HCT116 (cell line): ENCODE measurements at regions not wholly inside any gene's neighbourhood (a gene's known extent, or its start where the extent isn't known, plus 50 kb on each side); places are given as distances from the start of the nearest gene placed in this dataset.

Experiments used
- ATAC-seq: fragments of 200-7000 bp; cut with Tn5 transposase; 2 replicates; pipeline ENCODE4 v1.9.1; 2020; ENCODE audit warnings: mild to moderate bottlenecking, moderate library complexity
- BruUV-seq: library from RNA; stranded (reverse); fragments of 400-500 nt; replicated peaks from 2 replicates; lab custom pipeline; 2021; lab: Mats Ljungman, UMichigan
- CTCF ChIA-PET: fragments of 300-600 bp; sonication (Branson Sonifier 250); formaldehyde crosslinking; loops from one replicate; lab custom pipeline; 2021; ENCODE audit warnings: antibody characterized with exemption; lab: Charles Lee
- POLR2A ChIA-PET: fragments of 300-600, 350-600 bp; sonication (Branson Sonifier 250); formaldehyde crosslinking; loops from one replicate; lab custom pipeline; 2021; ENCODE audit warnings: antibody characterized with exemption; lab: Charles Lee
- RAD21 ChIA-PET, 2 experiments: fragments of 300-600 bp; sonication (Branson Sonifier 250); formaldehyde crosslinking; loops; one replicate each; lab custom pipeline; 2023; ENCODE audit warnings: low total read pairs in 2 of 2; ENCODE audit not compliant: uncharacterized antibody in 2 of 2, unreplicated experiment in 2 of 2, low non-redundant PET in 1 of 2; lab: Charles Lee
- DNase-seq: peaks from one replicate; pipeline ENCODE4 v3.0.0-alpha.2; 2010; ENCODE audit warnings: low read depth, low spot score
- H2AFZ ChIP-seq: fragments of 200-600 bp; shearing (Covaris generic), sonication (generic); 2 replicates; pipeline ENCODE4 v1.6.1; 2017; ENCODE audit warnings: low read depth, mixed run types, mixed read lengths, antibody characterized with exemption, low read length; ENCODE audit not compliant: poor library complexity, severe bottlenecking
- H3K27ac ChIP-seq: 2 replicates; pipeline ENCODE4 v1.5.1; 2012; ENCODE audit warnings: low read depth, low read length
- H3K27me3 ChIP-seq: fragments of 200-600 bp; sonication (generic); 2 replicates; pipeline ENCODE4 v1.6.1; 2016; ENCODE audit warnings: mixed run types, low read length, mixed read lengths; ENCODE audit not compliant: insufficient read depth
- H3K36me3 ChIP-seq, 2 experiments: fragments of 200-500 bp in 1 of 2; fragments of 200-600 bp in 1 of 2; sonication (Bioruptor generic) in 1 of 2; sonication (generic) in 1 of 2; 2 replicates each; pipeline versions ENCODE4 v1.5.1 to v1.6.1; 2014 to 2016; ENCODE audit warnings: low read length in 2 of 2, inconsistent platforms in 1 of 2, mixed read lengths in 1 of 2, mixed run types in 1 of 2; ENCODE audit not compliant: insufficient read depth in 2 of 2, control insufficient read depth in 1 of 2
- H3K4me1 ChIP-seq, 2 experiments: fragments of 200-600 bp in 1 of 2; sonication (generic) in 1 of 2; 2 replicates each; pipeline versions ENCODE4 v1.5.1 to v1.6.1; 2012 to 2017; ENCODE audit warnings: low read length in 2 of 2, inconsistent platforms in 1 of 2, mild to moderate bottlenecking in 1 of 2, mixed read lengths in 1 of 2, mixed run types in 1 of 2, moderate library complexity in 1 of 2; ENCODE audit not compliant: insufficient read depth in 2 of 2, control insufficient read depth in 1 of 2
- H3K4me2 ChIP-seq: fragments of 200-600 bp; sonication (generic); 2 replicates; pipeline ENCODE4 v1.6.1; 2017; ENCODE audit warnings: mixed run types, low read length, mixed read lengths
- H3K4me3 ChIP-seq, 2 experiments: fragments of 200-600 bp in 1 of 2; sonication (generic) in 1 of 2; replicated peaks in 1 of 2; 2 replicates each; pipeline ENCODE4 v1.5.1; 2011 to 2016; ENCODE audit warnings: low read length in 2 of 2, control low read depth in 1 of 2, low read depth in 1 of 2, mild to moderate bottlenecking in 1 of 2, mixed read lengths in 1 of 2, mixed run types in 1 of 2
- H3K79me2 ChIP-seq: fragments of 200-600 bp; sonication (generic); 2 replicates; pipeline ENCODE4 v1.6.1; 2017; ENCODE audit warnings: mild to moderate bottlenecking, mixed run types, low read length, moderate library complexity, mixed read lengths; ENCODE audit not compliant: insufficient read depth
- H3K9ac ChIP-seq: fragments of 200-600 bp; sonication (generic); 2 replicates; pipeline ENCODE4 v1.6.1; 2016; ENCODE audit warnings: low read length, mixed read lengths
- H3K9me2 ChIP-seq: fragments of 200-600 bp; sonication (generic), shearing (Covaris generic); 2 replicates; pipeline ENCODE4 v1.6.1; 2017; ENCODE audit warnings: mixed run types, mild to moderate bottlenecking, moderate library complexity; ENCODE audit not compliant: insufficient read depth
- H3K9me3 ChIP-seq, 2 experiments: fragments of 200-500 bp in 1 of 2; fragments of 200-600 bp in 1 of 2; sonication (Bioruptor generic) in 1 of 2; sonication (generic) in 1 of 2; 2 replicates each; pipeline ENCODE4 v1.6.1; 2014 to 2017; ENCODE audit warnings: low read length in 2 of 2, mixed read lengths in 2 of 2, inconsistent platforms in 1 of 2, low read depth in 1 of 2, mild to moderate bottlenecking in 1 of 2, mixed run types in 1 of 2, moderate library complexity in 1 of 2; ENCODE audit not compliant: control insufficient read depth in 1 of 2, insufficient read depth in 1 of 2
- H4K20me1 ChIP-seq: fragments of 200-600 bp; sonication (generic), shearing (Covaris generic); 2 replicates; pipeline ENCODE4 v1.6.1; 2017; ENCODE audit warnings: mixed run types, mild to moderate bottlenecking, moderate library complexity; ENCODE audit not compliant: insufficient read depth
- EZH2phosphoT487 ChIP-seq: fragments of 200-600 bp; IDR thresholded peaks from 2 replicates; pipeline ENCODE4 v1.6.1; 2018; ENCODE audit warnings: antibody characterized with exemption, borderline replicate concordance
- intact Hi-C: fragments of 100-400 bp; cut with micrococcal nuclease; formaldehyde crosslinking; loops from 2 replicates; pipeline ENCODE4 v1.10.0; 2022
- TF ChIP-seq, protein P1 (sequence below): IDR thresholded peaks from 2 replicates; pipeline ENCODE4 v1.6.1; 2012; ENCODE audit warnings: low read depth
- TF ChIP-seq, protein P2 (sequence below): IDR thresholded peaks from 2 replicates; pipeline ENCODE4 v1.6.1; 2011; ENCODE audit warnings: mild to moderate bottlenecking, low read length, moderate library complexity; ENCODE audit not compliant: insufficient replicate concordance; ENCODE audit errors: extremely low read depth

DNA sequence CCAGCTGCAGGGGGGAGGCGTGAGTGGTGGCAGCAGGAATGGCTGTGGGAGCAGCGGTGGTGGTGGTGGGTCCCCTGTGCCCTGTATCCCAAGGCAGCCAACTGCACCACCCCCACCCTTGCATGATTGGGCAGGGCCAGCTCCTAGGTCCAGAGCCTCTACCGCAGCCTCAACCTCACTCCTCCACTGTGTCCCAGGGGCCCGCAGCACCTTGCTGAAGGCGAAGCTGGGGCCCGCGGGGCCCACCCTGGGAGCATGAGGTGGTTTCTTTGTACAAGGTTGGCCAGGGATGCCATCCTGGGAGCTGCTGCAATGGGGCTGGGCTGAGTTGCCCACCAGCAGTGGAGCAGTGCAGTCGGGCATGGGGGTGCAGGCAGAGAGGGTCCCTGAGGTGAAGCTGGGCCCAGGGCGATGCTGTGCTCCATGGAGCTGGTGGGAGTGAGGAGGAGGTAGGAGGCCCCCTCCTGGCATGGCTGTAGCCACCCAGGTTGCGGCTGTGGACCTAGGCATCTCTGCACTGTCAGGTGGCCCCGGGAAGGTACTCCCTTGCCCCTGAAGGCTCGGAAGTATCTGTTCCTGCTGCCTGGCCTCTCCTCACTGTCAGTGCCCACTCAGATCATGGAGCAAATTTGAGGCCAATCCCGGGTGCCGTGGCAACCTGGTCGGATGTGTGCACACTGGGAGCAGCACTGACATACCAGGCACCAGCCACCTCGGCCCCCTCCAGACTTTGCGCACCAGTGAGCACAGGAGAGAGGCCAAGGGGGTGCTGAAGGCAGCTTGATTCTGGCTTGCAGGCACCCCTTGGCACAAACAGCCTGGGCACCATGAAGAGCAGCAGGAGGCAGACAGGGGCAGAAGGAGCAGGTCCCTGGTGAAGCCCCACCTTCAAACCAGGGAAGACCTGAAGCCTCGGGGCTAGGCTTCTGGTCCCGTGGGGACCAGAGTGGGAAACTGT is 60.2 kb upstream of the L3MBTL3 start:
- Histone ChIP-seq H3K4me3 (no peak overlapping the region), H3K27ac (no peak overlapping the region), H3K9me2 (no peaks in the 10 kb centered on the region), H3K27me3 (no peaks in the 10 kb centered on the region), H3K36me3 (no peaks in the 10 kb centered on the region), H3K4me2 (no peak overlapping the region), H3K9me3 (no peaks in the 10 kb centered on the region), H3K79me2 (no peaks in the 10 kb centered on the region), H3K9ac (no peak overlapping the region), H4K20me1 (no peaks in the 10 kb centered on the region), H3K4me1 (no peaks in the 10 kb centered on the region), H2AFZ (no peak overlapping the region)
- intact Hi-C loops: no loop called here
- CTCF ChIA-PET: no interaction called here
- POLR2A ChIA-PET: no interaction called here
- no peak for ATAC-seq
- RAD21 ChIA-PET: no interaction called here
- BruUV-seq: no TSS peak
- TF ChIP-seq EZH2phosphoT487: no peak
- TF ChIP-seq, protein P1, sequence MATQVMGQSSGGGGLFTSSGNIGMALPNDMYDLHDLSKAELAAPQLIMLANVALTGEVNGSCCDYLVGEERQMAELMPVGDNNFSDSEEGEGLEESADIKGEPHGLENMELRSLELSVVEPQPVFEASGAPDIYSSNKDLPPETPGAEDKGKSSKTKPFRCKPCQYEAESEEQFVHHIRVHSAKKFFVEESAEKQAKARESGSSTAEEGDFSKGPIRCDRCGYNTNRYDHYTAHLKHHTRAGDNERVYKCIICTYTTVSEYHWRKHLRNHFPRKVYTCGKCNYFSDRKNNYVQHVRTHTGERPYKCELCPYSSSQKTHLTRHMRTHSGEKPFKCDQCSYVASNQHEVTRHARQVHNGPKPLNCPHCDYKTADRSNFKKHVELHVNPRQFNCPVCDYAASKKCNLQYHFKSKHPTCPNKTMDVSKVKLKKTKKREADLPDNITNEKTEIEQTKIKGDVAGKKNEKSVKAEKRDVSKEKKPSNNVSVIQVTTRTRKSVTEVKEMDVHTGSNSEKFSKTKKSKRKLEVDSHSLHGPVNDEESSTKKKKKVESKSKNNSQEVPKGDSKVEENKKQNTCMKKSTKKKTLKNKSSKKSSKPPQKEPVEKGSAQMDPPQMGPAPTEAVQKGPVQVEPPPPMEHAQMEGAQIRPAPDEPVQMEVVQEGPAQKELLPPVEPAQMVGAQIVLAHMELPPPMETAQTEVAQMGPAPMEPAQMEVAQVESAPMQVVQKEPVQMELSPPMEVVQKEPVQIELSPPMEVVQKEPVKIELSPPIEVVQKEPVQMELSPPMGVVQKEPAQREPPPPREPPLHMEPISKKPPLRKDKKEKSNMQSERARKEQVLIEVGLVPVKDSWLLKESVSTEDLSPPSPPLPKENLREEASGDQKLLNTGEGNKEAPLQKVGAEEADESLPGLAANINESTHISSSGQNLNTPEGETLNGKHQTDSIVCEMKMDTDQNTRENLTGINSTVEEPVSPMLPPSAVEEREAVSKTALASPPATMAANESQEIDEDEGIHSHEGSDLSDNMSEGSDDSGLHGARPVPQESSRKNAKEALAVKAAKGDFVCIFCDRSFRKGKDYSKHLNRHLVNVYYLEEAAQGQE: no peak
- TF ChIP-seq, protein P2, sequence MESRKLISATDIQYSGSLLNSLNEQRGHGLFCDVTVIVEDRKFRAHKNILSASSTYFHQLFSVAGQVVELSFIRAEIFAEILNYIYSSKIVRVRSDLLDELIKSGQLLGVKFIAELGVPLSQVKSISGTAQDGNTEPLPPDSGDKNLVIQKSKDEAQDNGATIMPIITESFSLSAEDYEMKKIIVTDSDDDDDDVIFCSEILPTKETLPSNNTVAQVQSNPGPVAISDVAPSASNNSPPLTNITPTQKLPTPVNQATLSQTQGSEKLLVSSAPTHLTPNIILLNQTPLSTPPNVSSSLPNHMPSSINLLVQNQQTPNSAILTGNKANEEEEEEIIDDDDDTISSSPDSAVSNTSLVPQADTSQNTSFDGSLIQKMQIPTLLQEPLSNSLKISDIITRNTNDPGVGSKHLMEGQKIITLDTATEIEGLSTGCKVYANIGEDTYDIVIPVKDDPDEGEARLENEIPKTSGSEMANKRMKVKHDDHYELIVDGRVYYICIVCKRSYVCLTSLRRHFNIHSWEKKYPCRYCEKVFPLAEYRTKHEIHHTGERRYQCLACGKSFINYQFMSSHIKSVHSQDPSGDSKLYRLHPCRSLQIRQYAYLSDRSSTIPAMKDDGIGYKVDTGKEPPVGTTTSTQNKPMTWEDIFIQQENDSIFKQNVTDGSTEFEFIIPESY: no peak
- DNase-seq: no peak
